ENCODE measurements at regions not wholly inside any gene's neighbourhood (a gene's known extent, or its start where the extent isn't known, plus 50 kb on each side); places are given as distances from the start of the nearest gene placed in this dataset.

DNA sequence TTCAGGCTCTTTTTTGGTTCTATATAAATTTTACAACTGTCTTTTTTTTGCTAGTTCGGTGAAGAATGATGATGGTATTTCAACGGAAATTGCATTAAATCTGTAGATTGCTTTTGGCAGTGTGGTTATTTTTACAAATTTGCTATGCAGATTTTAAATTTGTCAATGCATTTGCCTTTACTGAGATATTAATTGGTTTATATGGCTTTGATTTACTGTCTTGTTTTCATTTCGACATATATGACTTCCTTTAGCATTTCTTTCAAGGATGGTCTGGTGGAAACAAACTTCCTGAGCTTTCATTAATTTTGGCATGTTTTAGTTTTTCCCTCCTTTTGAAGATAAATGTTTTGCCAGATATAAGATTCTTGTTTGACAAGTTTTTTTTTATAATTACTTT is 1522.5 kb upstream of the PRMT6 start:
- TF ChIP-seq, protein P1, sequence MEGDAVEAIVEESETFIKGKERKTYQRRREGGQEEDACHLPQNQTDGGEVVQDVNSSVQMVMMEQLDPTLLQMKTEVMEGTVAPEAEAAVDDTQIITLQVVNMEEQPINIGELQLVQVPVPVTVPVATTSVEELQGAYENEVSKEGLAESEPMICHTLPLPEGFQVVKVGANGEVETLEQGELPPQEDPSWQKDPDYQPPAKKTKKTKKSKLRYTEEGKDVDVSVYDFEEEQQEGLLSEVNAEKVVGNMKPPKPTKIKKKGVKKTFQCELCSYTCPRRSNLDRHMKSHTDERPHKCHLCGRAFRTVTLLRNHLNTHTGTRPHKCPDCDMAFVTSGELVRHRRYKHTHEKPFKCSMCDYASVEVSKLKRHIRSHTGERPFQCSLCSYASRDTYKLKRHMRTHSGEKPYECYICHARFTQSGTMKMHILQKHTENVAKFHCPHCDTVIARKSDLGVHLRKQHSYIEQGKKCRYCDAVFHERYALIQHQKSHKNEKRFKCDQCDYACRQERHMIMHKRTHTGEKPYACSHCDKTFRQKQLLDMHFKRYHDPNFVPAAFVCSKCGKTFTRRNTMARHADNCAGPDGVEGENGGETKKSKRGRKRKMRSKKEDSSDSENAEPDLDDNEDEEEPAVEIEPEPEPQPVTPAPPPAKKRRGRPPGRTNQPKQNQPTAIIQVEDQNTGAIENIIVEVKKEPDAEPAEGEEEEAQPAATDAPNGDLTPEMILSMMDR (IDR thresholded peaks at IDR 0.05) = no peak
- TF ChIP-seq POLR2AphosphoS5 (IDR thresholded peaks at IDR 0.05) = no peak
